Naive B cell (primary cell): ENCODE measurements at regions not wholly inside any gene's neighbourhood (a gene's known extent, or its start where the extent isn't known, plus 50 kb on each side); places are given as distances from the start of the nearest gene placed in this dataset.
"Not testable (repeated sequence)": the region's sequence is repeated elsewhere in the genome, so short reads cannot be mapped to it uniquely, and the experiment has no call there.

Experiments used
- ATAC-seq, 2 donors: fragments of 150-1000 bp; cut with Tn5 transposase; 2 replicates each; pipeline ENCODE4 v1.10.0; 2021; ENCODE audit warnings: low read depth in 2 of 2, mild to moderate bottlenecking in 2 of 2, moderate library complexity in 2 of 2
- DNase-seq: peaks from one replicate; pipeline ENCODE4 v3.0.0; 2022
- H3K27ac Mint-ChIP-seq, 6 donors: one replicate each; pipeline ENCODE4 v1.8.0; 2020 to 2022; ENCODE audit warnings: mild to moderate bottlenecking in 6 of 6, mixed read lengths in 6 of 6, moderate library complexity in 5 of 6, inconsistent platforms in 2 of 6
- H3K27me3 Mint-ChIP-seq, 3 donors: one replicate each; pipeline ENCODE4 v1.8.0; 2021 to 2022; ENCODE audit warnings: mixed read lengths in 3 of 3, mild to moderate bottlenecking in 1 of 3
- H3K36me3 Mint-ChIP-seq, 2 donors: one replicate each; pipeline ENCODE4 v1.8.0; 2020 to 2022; ENCODE audit warnings: mixed read lengths in 2 of 2, inconsistent platforms in 1 of 2, mild to moderate bottlenecking in 1 of 2
- H3K4me1 Mint-ChIP-seq, 3 donors: one replicate each; pipeline ENCODE4 v1.8.0; 2020 to 2022; ENCODE audit warnings: mixed read lengths in 3 of 3, inconsistent platforms in 1 of 3, mild to moderate bottlenecking in 1 of 3, moderate library complexity in 1 of 3
- H3K4me3 Mint-ChIP-seq, 8 donors: one replicate each; pipeline ENCODE4 v1.8.0; 2020 to 2022; ENCODE audit warnings: mild to moderate bottlenecking in 8 of 8, mixed read lengths in 8 of 8, moderate library complexity in 8 of 8, inconsistent platforms in 2 of 8
- H3K9me3 Mint-ChIP-seq, 7 donors: one replicate each; pipeline ENCODE4 v1.8.0; 2020 to 2022; ENCODE audit warnings: mixed read lengths in 7 of 7, mild to moderate bottlenecking in 5 of 7, inconsistent platforms in 2 of 7, moderate library complexity in 1 of 7

GRCh38 chr4:77268108-77268507, 111.1 kb downstream of the CCNG2 start:
- no peak overlapping the region for H3K27ac Mint-ChIP-seq
- H3K4me3 Mint-ChIP-seq = no peak overlapping the region
- DNase-seq (no peak), ATAC-seq (no peak)
- H3K27me3 Mint-ChIP-seq = no peaks in the 10 kb centered on the region
- peaks cover 10 to 12% of the 10 kb centered on the region in 2 donors for H3K36me3 Mint-ChIP-seq
- no peaks in the 10 kb centered on the region for H3K4me1 Mint-ChIP-seq
- H3K9me3 Mint-ChIP-seq = peaks cover 4 to 20% (median 12%) of the 10 kb centered on the region in 7 donors

GRCh38 chr4:77269505-77269904, 112.5 kb downstream of the CCNG2 start:
- no peak for ATAC-seq
- Mint-ChIP-seq H3K36me3 (peaks cover 0 to 5% of the 10 kb centered on the region in 2 donors), H3K4me1 (no peaks in the 10 kb centered on the region), H3K27ac (no peak overlapping the region), H3K27me3 (no peaks in the 10 kb centered on the region), H3K9me3 (peaks cover 0 to 6% (median under 1%) of the 10 kb centered on the region in 7 donors), H3K4me3 (no peak overlapping the region)
- DNase-seq = no peak

DNA sequence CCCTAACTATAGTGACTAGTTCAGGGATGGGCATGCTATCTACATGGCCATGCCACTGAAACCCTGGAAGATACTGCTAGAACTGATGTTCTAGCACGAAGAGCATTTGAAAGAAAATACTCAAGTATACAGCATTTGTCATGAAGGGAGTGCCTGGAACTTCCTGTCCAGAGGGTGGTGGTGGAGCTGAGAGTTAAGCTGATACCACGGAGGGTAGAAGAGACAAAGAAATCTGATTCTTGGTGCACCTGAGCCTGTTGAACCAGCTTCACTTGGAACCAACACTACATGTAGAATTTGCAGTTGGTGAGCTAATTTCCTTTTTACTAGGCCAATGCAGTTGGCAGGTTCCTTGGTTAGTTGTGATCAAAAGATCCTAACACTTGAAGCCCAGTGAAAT, 116.4 kb downstream of the CCNG2 start:
- no peak overlapping the region for H3K27ac Mint-ChIP-seq
- peaks cover 0 to 15% of the 10 kb centered on the region in 2 donors for H3K36me3 Mint-ChIP-seq
- H3K4me3 Mint-ChIP-seq = no peak overlapping the region
- DNase-seq = no peak
- H3K9me3 Mint-ChIP-seq = peaks cover 0 to 7% (median 2%) of the 10 kb centered on the region in 7 donors
- H3K27me3 Mint-ChIP-seq = no peaks in the 10 kb centered on the region
- ATAC-seq = no peak
- no peaks in the 10 kb centered on the region for H3K4me1 Mint-ChIP-seq

DNA sequence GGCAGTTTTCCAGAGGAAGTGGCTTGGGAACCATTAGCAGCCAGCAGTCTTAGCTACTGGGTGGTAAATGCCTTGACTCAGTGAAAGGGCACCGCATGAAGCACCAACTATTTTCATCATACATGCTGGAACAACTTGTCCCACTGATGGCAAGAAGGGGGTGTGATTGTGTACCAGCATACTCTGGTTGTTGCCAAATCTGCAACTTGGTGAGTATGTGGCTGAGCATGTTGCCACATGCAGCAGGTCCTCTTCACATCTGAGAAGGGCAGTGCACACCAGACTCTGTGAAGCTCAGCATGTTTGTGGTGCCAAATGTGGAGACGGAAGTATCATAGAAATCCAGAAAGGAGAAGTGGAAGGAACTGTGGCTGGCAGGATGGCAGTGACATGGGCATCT, 122.1 kb downstream of the CCNG2 start:
- not testable (repeated sequence) for ATAC-seq, DNase-seq, H3K4me1 Mint-ChIP-seq, H3K9me3 Mint-ChIP-seq, H3K27me3 Mint-ChIP-seq, H3K4me3 Mint-ChIP-seq
- peak overlapping the region in 1 of 6 donors; percentile 13 for H3K27ac Mint-ChIP-seq
- H3K36me3 Mint-ChIP-seq = peaks cover 0 to 10% of the 10 kb centered on the region in 2 donors

DNA sequence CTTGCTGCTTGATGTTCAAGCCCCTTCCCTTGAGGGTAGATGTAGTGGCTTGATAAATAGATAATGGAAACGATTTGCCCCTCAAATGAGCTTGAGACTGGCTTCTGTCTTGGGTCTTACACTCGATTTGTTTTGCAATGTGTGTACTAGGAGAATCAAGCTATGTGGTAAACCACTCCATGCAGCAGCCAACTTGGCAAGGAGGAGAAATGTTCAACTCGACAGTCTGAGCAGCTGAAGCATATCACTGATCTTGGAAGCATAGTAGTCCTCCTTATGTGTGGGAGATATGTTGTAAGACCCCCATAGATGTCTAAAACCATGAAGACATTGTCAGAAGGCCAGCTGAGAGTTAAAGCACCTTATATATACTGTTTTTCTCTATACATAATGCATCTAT, 125.3 kb downstream of the CCNG2 start:
- no peak overlapping the region for H3K4me3 Mint-ChIP-seq

DNA sequence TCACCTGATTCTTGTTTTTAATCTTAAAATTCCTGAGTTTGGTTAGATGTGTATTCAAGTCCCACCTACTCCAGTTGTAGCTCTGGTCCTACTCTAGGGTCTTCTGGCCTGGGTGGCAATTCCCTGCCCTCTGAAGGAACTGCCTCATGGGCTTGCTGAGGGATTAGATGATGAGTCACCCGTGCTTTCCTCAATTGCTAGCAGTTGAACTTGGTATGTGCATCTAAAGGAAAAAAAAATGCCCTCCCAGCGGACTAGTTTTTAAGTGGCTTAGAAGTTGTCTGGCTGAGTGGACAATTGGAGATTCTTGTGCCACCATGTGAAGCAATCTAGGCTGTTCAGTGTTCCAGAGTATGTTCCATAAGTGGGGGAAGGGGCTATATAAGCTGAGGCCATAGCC, 127.0 kb downstream of the CCNG2 start:
- H3K4me1 Mint-ChIP-seq = no peaks in the 10 kb centered on the region
- no peak overlapping the region for H3K4me3 Mint-ChIP-seq
- no peaks in the 10 kb centered on the region for H3K36me3 Mint-ChIP-seq
- DNase-seq (no peak), ATAC-seq (no peak)
- peaks cover 0 to 18% (median 0%) of the 10 kb centered on the region in 3 donors for H3K27me3 Mint-ChIP-seq
- peaks cover 0 to 4% (median 0%) of the 10 kb centered on the region in 7 donors for H3K9me3 Mint-ChIP-seq
- no peak overlapping the region for H3K27ac Mint-ChIP-seq

More for the DNA sequence above, 125.3 kb downstream of the CCNG2 start:
- Mint-ChIP-seq H3K27ac (no peak overlapping the region), H3K4me1 (no peaks in the 10 kb centered on the region), H3K27me3 (peaks cover 0 to 18% (median 0%) of the 10 kb centered on the region in 3 donors), H3K36me3 (no peaks in the 10 kb centered on the region), H3K9me3 (peaks cover 0 to 4% (median 0%) of the 10 kb centered on the region in 7 donors)
- DNase-seq = no peak
- no peak for ATAC-seq

DNA sequence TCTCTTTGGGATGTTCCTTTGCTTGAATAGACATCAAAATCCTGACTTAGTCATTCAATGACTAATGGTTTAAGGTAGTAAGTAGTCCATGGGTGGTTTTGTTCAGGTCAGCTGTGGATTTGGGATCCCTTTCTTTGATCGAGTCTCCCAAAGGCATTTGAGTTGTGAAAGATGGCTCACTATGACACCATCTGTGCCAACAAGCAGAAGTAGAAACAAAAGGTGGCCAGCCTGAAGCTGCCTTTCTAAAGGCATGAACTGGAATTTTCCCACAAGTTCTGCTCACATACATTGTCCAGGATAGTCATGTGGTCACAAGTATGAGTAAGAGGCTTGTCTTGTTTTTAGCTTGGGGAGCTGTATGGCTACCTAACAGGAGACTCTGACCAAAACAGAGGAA, 129.9 kb downstream of the CCNG2 start:
- Mint-ChIP-seq H3K9me3 (no peaks in the 10 kb centered on the region), H3K4me3 (no peak overlapping the region), H3K4me1 (no peaks in the 10 kb centered on the region), H3K36me3 (no peaks in the 10 kb centered on the region), H3K27ac (no peak overlapping the region), H3K27me3 (peaks cover 0 to 18% (median 3%) of the 10 kb centered on the region in 3 donors)
- no peak for ATAC-seq
- DNase-seq = no peak

DNA sequence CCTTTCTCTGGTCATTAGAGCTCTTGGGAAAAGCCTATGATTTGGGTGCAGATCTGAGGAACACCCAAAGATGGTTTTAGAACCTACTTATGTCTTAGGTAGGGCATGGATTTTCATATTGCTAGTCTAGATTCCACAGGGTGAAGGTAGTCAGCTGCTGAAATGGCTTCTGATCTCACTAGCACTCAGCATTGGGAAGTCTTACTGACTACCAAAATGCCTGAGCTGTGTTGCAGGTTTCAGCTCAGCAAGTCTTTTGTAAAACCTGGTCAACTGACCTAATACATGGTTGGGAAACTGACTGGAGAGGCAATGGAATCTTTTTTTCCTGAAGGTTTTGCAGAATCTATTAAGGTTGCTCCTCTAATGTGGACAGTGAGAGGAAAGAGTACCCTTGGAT, 136.4 kb downstream of the CCNG2 start:
- Mint-ChIP-seq H3K27ac (no peak overlapping the region), H3K27me3 (peaks cover 0 to 5% (median 1%) of the 10 kb centered on the region in 3 donors), H3K4me1 (no peaks in the 10 kb centered on the region), H3K4me3 (no peak overlapping the region), H3K9me3 (peaks cover 0 to 17% (median 13%) of the 10 kb centered on the region in 7 donors), H3K36me3 (no peaks in the 10 kb centered on the region)
- ATAC-seq (no peak), DNase-seq (no peak)

DNA sequence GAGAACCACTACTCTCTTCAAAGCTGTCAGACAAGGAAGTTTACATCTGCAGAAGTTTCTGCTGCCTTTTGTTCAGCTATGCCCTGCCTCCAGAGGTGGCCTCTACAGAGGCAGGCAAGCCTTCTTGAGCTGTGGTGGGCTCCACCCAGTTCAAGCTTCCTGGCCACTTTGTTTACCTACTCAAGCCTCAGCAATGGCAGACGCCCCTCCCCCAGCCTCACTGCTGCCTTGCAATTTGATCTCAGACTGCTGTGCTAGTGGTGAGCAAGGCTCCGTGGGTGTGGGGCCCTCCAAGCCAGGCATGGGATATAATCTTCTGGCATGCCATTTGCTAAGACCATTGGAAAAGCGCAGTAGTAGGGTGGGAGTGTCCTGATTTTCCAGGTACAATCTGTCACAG, 144.0 kb downstream of the CCNG2 start:
- DNase-seq, ATAC-seq, H3K27ac Mint-ChIP-seq, H3K4me1 Mint-ChIP-seq, H3K4me3 Mint-ChIP-seq, H3K36me3 Mint-ChIP-seq: not testable (repeated sequence)
- peaks cover 0 to 13% (median 7%) of the 10 kb centered on the region in 7 donors for H3K9me3 Mint-ChIP-seq
- H3K27me3 Mint-ChIP-seq = peaks cover 0 to 12% (median 10%) of the 10 kb centered on the region in 3 donors

DNA sequence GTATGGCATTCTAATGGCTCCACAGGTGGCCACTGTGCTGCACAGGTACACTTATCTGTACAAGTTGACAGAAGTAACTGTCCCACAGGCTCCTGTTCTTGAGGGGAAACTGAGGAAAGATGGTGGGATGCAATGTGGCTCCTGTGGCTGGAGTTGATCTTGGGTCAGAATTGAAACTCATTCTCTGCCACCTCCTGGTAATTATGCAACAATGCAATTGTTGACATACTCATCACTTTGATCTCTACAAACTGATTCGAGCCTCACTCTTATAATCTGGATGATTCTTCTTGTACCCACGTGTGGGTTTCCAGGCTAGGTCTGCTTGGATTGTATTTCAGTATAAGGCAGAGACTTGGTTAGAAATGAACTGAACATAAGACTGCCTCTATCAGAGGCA, 148.8 kb downstream of the CCNG2 start:
- H3K9me3 Mint-ChIP-seq = no peaks in the 10 kb centered on the region
- no peak for ATAC-seq
- no peak overlapping the region for H3K27ac Mint-ChIP-seq
- no peaks in the 10 kb centered on the region for H3K27me3 Mint-ChIP-seq
- H3K4me1 Mint-ChIP-seq = no peaks in the 10 kb centered on the region
- DNase-seq = no peak
- H3K4me3 Mint-ChIP-seq = no peak overlapping the region
- no peaks in the 10 kb centered on the region for H3K36me3 Mint-ChIP-seq

DNA sequence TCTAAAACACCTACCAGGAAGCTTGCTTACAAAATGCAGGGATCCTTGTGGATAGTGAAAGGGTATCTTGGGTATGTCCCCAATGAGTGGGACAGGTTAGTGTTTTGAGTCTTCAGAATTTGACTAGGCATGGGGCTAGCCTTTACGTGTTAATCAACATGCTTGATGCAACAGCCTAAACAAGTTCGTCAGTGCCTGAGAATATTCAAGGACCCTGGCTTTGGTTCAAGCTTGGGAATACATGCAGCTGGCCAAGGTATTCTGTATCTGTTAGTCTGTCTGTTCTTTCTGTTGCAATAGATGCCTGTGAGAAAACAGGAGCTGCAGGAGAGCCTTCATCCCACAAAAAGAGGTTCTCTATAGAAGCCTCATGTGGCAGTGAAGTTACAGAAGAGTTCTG, 149.5 kb downstream of the CCNG2 start:
- DNase-seq (no peak), ATAC-seq (no peak)
- Mint-ChIP-seq H3K4me3 (no peak overlapping the region), H3K4me1 (no peaks in the 10 kb centered on the region), H3K27me3 (no peaks in the 10 kb centered on the region), H3K36me3 (no peaks in the 10 kb centered on the region), H3K9me3 (no peaks in the 10 kb centered on the region), H3K27ac (no peak overlapping the region)

DNA sequence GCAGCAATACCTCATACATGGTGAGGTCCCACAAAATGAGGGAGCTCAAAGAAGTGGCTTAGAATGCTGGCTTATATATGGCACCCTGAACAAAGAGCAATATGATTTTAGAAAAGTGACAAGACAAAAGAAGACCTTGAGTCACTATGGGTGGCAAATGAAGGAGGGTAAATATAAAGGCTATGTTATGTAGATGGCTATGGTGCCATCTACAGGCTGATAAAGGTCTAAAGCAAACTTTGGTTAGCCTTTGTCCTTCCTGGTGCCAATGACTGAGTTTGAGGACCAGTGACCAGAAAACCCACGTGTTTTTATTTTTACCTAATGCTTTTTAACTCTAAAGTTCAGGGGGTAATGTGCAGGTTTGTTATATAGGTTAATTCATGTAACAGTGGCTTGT, 151.8 kb downstream of the CCNG2 start:
- H3K4me3 Mint-ChIP-seq = no peak overlapping the region
- H3K9me3 Mint-ChIP-seq = peaks cover 0 to 2% (median 0%) of the 10 kb centered on the region in 7 donors
- no peaks in the 10 kb centered on the region for H3K4me1 Mint-ChIP-seq
- no peaks in the 10 kb centered on the region for H3K27me3 Mint-ChIP-seq
- DNase-seq (no peak), ATAC-seq (no peak)
- no peak overlapping the region for H3K27ac Mint-ChIP-seq
- H3K36me3 Mint-ChIP-seq = no peaks in the 10 kb centered on the region

DNA sequence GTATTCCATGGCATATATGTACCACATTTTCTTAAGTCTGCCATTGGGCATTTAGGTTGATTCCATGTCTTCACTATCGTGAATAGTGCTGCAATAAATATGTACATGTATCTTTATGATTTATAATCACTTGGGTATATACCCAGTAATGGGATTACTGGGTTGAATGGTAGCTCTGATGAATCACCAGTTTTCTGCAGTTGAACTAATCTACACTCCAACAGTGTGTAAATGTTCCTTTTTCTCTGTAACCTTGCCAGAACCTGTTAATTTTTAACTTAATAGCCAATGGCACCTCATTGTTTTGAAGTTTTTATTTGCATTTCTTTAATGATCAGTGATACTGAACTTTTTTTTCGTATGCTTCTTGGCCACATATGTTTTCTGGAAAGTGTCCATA, 152.5 kb downstream of the CCNG2 start:
- H3K27ac Mint-ChIP-seq = no peak overlapping the region

GRCh38 chr4:77310931-77311330, 153.9 kb downstream of the CCNG2 start:
- Mint-ChIP-seq H3K27me3 (peaks cover 0 to 4% (median 0%) of the 10 kb centered on the region in 3 donors), H3K4me1 (no peaks in the 10 kb centered on the region), H3K9me3 (peaks cover 0 to 3% (median 0%) of the 10 kb centered on the region in 7 donors), H3K27ac (no peak overlapping the region), H3K36me3 (no peaks in the 10 kb centered on the region), H3K4me3 (no peak overlapping the region)
- ATAC-seq = no peak
- DNase-seq = no peak

More for the DNA sequence above, 152.5 kb downstream of the CCNG2 start:
- Mint-ChIP-seq H3K4me3 (no peak overlapping the region), H3K36me3 (no peaks in the 10 kb centered on the region), H3K27me3 (no peaks in the 10 kb centered on the region), H3K4me1 (no peaks in the 10 kb centered on the region), H3K9me3 (peaks cover 0 to 2% (median 0%) of the 10 kb centered on the region in 7 donors)
- DNase-seq = no peak
- no peak for ATAC-seq

GRCh38 chr4:77314697-77315096, 157.7 kb downstream of the CCNG2 start:
- Mint-ChIP-seq H3K36me3 (peaks cover 6 to 9% of the 10 kb centered on the region in 2 donors), H3K9me3 (peaks cover 10 to 23% (median 12%) of the 10 kb centered on the region in 7 donors), H3K4me3 (no peak overlapping the region), H3K4me1 (no peaks in the 10 kb centered on the region), H3K27me3 (peaks cover 0 to 8% (median 0%) of the 10 kb centered on the region in 3 donors), H3K27ac (no peak overlapping the region)
- ATAC-seq = no peak
- DNase-seq = no peak
